ENCODE measurements at regions not wholly inside any gene's neighbourhood (a gene's known extent, or its start where the extent isn't known, plus 50 kb on each side); places are given as distances from the start of the nearest gene placed in this dataset.
"Not testable (repeated sequence)": the region's sequence is repeated elsewhere in the genome, so short reads cannot be mapped to it uniquely, and the experiment has no call there.

DNA sequence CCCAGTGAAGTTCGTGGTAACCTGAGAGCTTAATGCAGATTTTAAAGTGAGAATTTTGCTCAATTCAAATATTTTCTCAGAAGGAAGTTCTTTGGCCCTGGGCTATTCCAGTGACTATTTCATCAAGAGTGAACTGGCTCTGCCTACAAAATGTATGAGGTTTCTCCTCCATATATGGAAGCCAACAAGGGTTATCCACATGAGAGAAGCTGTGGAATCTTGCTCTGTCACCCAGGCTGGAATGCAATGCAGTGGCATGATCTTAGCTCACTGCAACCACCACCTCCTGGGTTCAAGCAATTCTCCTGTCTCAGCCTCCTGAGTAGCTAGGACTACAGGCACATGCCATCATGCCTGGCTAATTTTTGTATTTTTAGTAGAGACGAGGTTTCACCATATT lies 132.2 kb downstream of the GXYLT1 start:
- not testable (repeated sequence) for TF ChIP-seq POLR2A, POLR2AphosphoS5, EP300 (IDR thresholded peaks at IDR 0.05)
- TF ChIP-seq, protein P1, sequence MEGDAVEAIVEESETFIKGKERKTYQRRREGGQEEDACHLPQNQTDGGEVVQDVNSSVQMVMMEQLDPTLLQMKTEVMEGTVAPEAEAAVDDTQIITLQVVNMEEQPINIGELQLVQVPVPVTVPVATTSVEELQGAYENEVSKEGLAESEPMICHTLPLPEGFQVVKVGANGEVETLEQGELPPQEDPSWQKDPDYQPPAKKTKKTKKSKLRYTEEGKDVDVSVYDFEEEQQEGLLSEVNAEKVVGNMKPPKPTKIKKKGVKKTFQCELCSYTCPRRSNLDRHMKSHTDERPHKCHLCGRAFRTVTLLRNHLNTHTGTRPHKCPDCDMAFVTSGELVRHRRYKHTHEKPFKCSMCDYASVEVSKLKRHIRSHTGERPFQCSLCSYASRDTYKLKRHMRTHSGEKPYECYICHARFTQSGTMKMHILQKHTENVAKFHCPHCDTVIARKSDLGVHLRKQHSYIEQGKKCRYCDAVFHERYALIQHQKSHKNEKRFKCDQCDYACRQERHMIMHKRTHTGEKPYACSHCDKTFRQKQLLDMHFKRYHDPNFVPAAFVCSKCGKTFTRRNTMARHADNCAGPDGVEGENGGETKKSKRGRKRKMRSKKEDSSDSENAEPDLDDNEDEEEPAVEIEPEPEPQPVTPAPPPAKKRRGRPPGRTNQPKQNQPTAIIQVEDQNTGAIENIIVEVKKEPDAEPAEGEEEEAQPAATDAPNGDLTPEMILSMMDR (IDR thresholded peaks at IDR 0.05) = not testable (repeated sequence)
